GM19468 (cell line): ENCODE measurements at regions not wholly inside any gene's neighbourhood (a gene's known extent, or its start where the extent isn't known, plus 50 kb on each side); places are given as distances from the start of the nearest gene placed in this dataset.

Experiments
- ATAC-seq: cut with Tn5 transposase; IDR thresholded peaks from one replicate; pipeline ENCODE4 v1.9.1; 2021; ENCODE audit warnings: mild to moderate bottlenecking, moderate library complexity, moderate number of reproducible peaks; ENCODE audit not compliant: unreplicated experiment; ENCODE audit errors: extremely low read depth

GRCh38 chr20:18957328-18957727 is 143.7 kb downstream of the SCP2D1 start:
- no peak for ATAC-seq

GRCh38 chr20:18971121-18971520 is 157.5 kb downstream of the SCP2D1 start:
- ATAC-seq: no peak

GRCh38 chr20:18971574-18971973 is 158.0 kb downstream of the SCP2D1 start:
- ATAC-seq: no peak

- ATAC-seq: no peak
Measured at GRCh38 chr20:18972251-18972876, 158.8 kb downstream of the SCP2D1 start.

DNA sequence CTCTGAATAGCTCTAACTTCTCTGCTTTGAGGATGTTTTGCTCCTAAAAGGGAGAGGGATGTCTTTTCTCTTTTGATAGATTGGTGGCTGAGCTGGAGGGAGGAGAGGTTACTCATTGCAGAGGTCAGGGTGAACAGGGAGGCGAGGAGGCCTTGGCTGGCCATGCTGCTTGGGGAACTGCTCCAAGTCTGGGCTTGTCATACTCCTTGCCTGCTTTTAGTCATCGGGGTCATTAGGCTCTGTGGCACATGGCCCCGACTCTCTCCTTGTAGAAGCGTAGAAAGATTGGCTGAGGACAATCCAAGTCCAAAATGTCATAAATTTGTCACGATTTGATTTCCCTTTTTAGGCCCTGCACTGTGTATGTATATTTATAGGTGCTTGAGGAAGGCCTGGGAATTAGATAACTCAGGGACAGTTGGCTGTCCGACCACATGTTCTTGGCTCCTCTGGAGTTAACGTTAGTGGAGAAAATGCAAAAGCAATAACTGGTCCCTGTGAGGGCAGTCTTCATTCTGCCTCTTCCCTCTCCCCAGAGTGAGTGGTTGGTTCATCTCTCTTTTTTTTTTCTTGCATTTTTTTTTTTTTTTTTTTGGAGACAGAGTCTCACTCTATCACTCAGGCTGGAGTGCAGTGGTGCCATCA is 160.1 kb downstream of the SCP2D1 start:
- no peak for ATAC-seq

DNA sequence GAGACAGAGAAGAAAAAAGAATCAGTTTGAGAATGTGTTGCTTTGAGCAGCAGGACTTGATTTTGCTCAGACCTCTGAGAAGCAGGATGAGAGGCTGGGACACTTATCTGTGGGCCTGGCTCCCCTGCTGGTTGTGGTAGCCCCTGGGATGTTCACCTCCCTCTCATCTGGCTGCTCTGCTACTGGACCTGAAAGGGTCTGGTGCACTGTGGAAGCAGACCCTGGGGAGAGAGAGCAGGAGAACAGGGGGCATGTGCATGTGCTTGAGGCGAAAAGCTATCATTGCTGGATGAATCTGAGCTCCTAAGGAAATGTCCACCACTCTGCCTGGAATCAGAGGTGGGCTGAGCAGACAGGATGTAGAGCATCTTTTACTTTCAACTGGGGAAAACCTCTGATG is 161.1 kb downstream of the SCP2D1 start:
- ATAC-seq: no peak

- ATAC-seq: no peak
Measured at GRCh38 chr20:18977441-18977840, 163.9 kb downstream of the SCP2D1 start.

DNA sequence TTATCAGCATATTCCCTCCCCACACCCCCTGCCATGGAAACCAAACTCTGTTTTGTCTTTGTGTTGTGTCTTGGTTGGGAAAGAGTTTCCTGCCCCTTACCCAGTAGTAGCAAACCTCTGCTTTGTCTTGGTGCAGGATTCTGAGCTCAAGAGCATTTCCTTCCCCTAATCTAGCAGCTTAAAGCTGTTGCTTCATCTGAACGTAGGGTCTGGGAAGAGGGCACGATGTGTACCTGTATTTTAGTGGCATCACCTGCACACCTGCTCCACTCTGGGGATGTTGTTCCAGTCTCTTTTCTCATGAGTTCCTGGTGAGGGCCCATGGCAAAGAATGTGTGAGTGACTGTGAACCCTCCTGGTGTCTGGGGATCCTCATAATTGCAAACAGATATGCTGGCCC is 164.7 kb downstream of the SCP2D1 start:
- no peak for ATAC-seq

GRCh38 chr20:18979132-18979531 is 165.5 kb downstream of the SCP2D1 start:
- ATAC-seq: no peak

DNA sequence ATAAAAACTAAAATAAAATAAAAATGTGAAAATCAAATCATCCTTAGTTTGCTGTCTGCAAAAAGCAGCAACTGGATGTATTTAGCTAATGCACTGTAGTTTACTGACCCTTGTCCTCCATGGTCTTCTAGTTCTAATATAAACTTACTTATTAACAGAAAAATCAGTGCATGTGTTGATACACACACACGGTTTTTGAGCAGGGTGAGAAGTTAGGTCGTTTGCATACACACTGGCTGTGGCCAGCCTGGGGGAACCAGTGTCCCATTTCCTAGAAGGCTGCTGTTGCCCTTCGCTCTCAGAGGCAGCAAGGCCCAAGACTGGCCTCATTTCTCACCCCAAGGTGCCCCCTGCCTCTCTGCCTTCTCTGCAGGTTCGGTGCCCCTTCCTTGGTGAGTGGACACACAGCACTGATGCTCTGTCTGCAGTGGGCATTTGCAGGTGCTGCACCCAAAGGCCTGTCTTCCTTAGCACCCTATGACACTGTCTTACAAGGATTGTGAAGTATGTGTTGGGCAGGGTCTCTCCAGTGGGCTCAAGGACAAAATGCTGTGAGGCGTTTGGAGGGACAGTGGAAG is 168.5 kb downstream of the SCP2D1 start:
- ATAC-seq: no peak

- ATAC-seq: no peak
Measured at GRCh38 chr20:18983796-18984195, 170.2 kb downstream of the SCP2D1 start.

DNA sequence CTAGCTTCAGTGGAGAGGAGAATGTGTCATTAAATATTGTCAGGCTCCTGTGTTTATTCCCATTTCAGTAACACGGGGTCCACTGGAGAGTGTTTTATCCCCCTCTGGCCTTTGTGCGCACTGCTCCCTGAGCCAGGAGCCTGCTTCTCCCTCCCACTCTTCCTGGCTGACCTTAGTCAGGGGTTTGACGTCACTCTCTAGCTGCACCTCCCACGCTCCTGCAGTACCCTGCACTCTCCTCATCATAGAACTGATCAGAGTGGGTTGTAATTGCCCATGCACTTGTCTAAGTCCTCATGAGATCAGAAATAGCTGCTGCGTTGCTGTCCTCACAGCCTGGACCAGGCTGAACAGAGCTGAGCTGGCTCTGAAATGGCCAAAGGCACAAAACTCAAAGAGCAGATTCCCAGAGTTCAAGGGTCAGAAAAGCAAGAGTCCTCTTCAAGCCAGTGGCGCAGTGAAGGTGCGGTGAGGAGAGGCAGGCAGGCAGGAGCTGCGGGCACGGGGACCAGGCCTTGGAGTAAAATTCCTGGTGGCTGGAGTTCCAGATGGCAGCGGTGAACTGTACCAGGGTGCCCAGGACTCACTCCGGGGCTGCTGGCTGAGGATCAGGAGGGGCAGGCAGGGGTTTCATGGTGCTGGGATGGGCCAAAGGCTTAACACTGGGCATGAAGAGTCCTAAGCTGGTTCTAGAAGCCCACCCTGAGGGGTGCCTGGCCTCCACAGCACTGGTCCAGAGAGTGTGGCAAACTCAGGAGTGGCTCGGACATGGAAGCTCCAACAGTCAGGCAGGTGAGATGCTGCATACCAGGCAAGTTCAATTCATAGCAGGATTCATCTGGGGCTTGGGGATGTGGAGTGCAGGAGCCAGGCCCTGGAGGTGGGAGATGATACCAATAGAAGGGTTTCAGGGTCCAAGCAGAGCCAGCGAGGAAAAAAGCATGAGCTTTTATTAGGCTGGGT is 170.9 kb downstream of the SCP2D1 start:
- no peak for ATAC-seq

- no peak for ATAC-seq
Measured at GRCh38 chr20:18985551-18985950, 172.0 kb downstream of the SCP2D1 start.

- ATAC-seq: no peak
Measured at GRCh38 chr20:18986146-18986830, 172.7 kb downstream of the SCP2D1 start.

- no peak for ATAC-seq
Measured at GRCh38 chr20:18986895-18987580, 173.5 kb downstream of the SCP2D1 start.

GRCh38 chr20:18987781-18988360 is 174.3 kb downstream of the SCP2D1 start:
- ATAC-seq: no peak

GRCh38 chr20:18988701-18989100 is 175.1 kb downstream of the SCP2D1 start:
- no peak for ATAC-seq

- ATAC-seq: no peak
Measured at GRCh38 chr20:18989736-18990474, 176.3 kb downstream of the SCP2D1 start.

GRCh38 chr20:18991012-18991411 is 177.4 kb downstream of the SCP2D1 start:
- ATAC-seq: no peak
